22Rv1 (cell line): ENCODE measurements at regions not wholly inside any gene's neighbourhood (a gene's known extent, or its start where the extent isn't known, plus 50 kb on each side); places are given as distances from the start of the nearest gene placed in this dataset.

ENCODE experiments used
- H3K27ac ChIP-seq: fragments of 450-650 bp; 2 replicates; pipeline ENCODE4 v1.5.1; 2017
- ZFX ChIP-seq: fragments of 450-650 bp; IDR thresholded peaks from 2 replicates; pipeline ENCODE4 v1.6.1; 2017; ENCODE audit warnings: antibody characterized with exemption, borderline replicate concordance
- TF ChIP-seq, protein P1 (sequence below): fragments of 450-650 bp; IDR thresholded peaks from 2 replicates; pipeline ENCODE4 v1.5.1; 2017; ENCODE audit warnings: mild to moderate bottlenecking

DNA sequence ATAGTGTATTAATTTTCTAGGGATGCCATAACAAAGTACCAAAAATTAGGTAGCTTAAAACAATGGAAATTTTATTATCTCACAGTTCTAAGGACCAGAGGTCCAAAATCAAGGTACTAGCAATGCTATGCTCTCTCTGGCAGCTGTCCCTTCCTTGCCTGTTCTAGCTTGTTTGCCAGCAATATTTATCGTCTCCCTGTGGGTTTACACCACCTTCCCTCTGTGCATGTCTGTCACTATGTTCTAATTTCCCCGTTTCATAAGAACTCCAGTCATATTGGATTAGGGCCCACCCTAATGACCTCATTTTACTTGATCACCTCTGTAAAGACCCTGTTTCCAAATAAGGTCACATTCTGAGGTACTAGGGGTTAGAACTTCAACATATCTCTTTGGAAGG, 217.2 kb downstream of the IBTK start:
- TF ChIP-seq, protein P1, sequence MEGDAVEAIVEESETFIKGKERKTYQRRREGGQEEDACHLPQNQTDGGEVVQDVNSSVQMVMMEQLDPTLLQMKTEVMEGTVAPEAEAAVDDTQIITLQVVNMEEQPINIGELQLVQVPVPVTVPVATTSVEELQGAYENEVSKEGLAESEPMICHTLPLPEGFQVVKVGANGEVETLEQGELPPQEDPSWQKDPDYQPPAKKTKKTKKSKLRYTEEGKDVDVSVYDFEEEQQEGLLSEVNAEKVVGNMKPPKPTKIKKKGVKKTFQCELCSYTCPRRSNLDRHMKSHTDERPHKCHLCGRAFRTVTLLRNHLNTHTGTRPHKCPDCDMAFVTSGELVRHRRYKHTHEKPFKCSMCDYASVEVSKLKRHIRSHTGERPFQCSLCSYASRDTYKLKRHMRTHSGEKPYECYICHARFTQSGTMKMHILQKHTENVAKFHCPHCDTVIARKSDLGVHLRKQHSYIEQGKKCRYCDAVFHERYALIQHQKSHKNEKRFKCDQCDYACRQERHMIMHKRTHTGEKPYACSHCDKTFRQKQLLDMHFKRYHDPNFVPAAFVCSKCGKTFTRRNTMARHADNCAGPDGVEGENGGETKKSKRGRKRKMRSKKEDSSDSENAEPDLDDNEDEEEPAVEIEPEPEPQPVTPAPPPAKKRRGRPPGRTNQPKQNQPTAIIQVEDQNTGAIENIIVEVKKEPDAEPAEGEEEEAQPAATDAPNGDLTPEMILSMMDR: no peak
- TF ChIP-seq ZFX: no peak
- H3K27ac ChIP-seq: no peak overlapping the region

DNA sequence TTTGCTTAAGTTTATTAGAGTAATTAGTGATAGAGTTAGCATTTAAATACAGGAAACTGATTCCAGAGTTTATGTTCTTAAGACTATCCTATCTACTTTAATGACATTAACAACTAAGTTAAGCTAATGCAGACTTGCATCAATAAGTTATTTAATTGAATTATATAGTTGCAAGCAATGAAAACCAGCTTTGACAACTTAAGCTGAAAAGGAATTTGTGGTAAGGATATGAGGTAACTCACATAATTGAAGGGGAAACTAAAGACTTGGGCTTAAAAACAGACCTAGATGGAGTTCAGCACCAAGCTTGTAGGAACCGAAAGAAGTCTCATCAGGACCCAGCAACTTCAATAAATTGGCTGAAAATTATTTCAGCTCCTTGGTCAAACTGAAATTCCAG, 222.3 kb downstream of the IBTK start:
- TF ChIP-seq, protein P1: no peak
- TF ChIP-seq ZFX: no peak
- no peak overlapping the region for H3K27ac ChIP-seq

DNA sequence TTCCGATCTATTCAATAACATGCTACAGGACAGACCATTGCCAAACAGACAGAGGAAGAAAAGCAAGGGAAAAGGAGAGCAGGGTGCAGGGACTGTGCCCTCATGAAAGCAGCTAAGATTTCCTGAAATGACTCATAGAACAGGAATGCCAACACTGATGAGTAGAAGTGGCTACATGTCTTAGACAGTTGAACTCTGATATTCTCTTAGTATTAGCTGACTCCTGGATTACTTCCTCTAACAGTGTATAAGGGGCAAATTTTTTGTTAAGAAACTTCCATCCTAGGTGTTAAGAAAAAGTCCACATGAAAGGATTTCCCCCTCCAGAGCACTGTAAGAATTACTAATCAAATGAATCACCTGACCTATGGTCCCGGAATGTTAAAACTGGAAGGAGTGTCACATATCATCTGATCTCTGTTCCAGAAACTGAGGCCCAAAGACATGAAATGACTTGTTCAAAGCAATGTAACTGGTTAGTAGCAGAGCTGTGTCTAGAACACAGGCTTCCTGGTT, 224.9 kb downstream of the IBTK start:
- TF ChIP-seq ZFX: no peak
- TF ChIP-seq, protein P1: no peak
- H3K27ac ChIP-seq: no peak overlapping the region

DNA sequence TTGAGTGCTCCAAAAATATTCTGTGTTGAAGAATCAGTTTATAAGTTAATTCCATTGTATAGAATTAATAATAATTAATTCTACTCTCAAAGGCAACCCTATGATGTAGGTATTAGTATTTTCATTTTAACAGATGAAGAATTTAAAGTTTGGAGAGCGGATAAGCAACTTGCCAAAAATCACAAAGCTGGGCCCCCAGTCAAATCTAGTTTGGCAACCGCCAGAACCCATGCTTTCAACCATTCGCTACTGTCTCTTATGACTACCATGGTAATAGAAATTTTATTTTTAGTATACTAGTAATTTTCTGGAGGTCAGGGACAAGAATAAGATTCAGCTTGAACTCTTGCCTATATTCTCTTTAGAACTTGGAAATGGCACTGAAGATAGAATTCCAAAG, 229.8 kb downstream of the IBTK start:
- H3K27ac ChIP-seq: no peak overlapping the region
- TF ChIP-seq, protein P1: no peak
- TF ChIP-seq ZFX: no peak

DNA sequence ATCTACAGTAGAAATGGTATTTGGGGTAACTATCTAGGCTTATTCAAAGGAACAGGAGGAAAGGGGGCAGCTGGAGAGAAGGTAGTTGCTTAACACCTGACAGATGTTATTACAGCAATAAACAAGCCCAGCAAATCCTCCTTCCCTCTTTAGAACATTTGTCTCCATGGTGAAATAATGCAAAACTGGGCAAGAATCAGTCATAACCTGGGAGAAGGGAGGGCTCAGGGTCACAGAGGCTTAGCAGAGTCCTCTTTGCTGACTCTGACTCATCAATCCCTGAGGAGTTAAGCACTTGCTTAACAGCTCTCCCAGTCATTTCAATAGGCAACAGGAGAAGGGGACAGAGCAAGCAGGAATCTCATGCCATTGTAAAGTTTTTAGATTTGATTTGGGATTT, 230.3 kb downstream of the IBTK start:
- TF ChIP-seq ZFX: no peak
- TF ChIP-seq, protein P1: no peak
- no peak overlapping the region for H3K27ac ChIP-seq

DNA sequence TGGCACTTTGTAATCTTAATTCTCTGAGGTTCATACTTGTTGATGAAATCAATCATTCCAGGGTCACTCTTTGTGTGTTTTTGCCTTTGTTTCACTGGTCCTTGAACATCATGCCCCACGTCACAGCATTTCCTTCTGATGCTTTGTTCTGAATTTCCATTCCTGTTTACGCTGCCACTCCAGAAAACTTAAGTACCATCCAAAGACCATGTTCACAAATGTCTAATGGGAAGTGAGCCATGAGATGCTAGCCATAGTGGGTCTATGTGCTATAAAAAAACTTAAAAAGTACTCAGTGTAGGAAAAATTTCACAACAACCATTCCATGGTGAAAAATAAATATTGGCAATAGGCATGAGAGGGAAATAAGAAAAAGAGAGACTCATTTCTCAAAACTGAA, 232.0 kb downstream of the IBTK start:
- no peak overlapping the region for H3K27ac ChIP-seq
- TF ChIP-seq, protein P1: no peak
- TF ChIP-seq ZFX: no peak

DNA sequence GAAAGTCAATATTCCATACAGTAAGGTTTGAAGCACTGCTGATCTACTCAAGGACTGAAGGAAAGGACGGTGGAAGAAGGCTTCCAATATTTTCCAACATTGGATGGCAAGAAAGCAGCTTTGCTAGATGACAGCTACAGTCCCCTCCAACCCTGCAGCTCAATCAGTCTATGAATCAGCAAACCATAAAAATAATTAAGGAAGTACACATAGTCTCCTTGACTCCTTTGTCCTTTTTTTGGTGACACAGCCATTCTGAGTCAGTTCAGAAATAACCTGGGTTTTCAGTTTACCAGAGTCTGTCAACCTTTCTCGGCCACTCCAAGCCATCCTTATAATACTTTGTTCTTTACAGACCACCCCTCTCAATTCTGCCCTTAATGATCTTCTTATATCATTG, 232.5 kb downstream of the IBTK start:
- no peak overlapping the region for H3K27ac ChIP-seq
- TF ChIP-seq ZFX: no peak
- TF ChIP-seq, protein P1: no peak
